ENCODE measurements at regions not wholly inside any gene's neighbourhood (a gene's known extent, or its start where the extent isn't known, plus 50 kb on each side); places are given as distances from the start of the nearest gene placed in this dataset.

- TF ChIP-seq CTCF (IDR thresholded peaks at IDR 0.05): no peak
- H3K9me3 Mint-ChIP-seq: no peaks in the 10 kb centered on the region
- peaks cover 36% of the 10 kb centered on the region for H3K4me1 Mint-ChIP-seq (ENCODE audit: low read depth)
- H3K4me3 Mint-ChIP-seq: peak overlapping the region; percentile 44
- H3K27ac Mint-ChIP-seq: peak overlapping the region; percentile 88
- no peaks in the 10 kb centered on the region for H3K27me3 Mint-ChIP-seq (ENCODE audit: insufficient read depth)
- DNase-seq: no peak
- no peaks in the 10 kb centered on the region for H3K36me3 Mint-ChIP-seq (ENCODE audit: low read depth)
Measured at GRCh38 chr12:127629066-127629820, 637.7 kb upstream of the TMEM132C start.

GRCh38 chr12:127632461-127632860, 634.5 kb upstream of the TMEM132C start:
- Mint-ChIP-seq H3K4me3 (no peak overlapping the region), H3K36me3 (ENCODE audit: low read depth) (no peaks in the 10 kb centered on the region), H3K27me3 (ENCODE audit: insufficient read depth) (no peaks in the 10 kb centered on the region), H3K27ac (no peak overlapping the region), H3K4me1 (ENCODE audit: low read depth) (peaks cover 44% of the 10 kb centered on the region), H3K9me3 (no peaks in the 10 kb centered on the region)
- TF ChIP-seq CTCF (IDR thresholded peaks at IDR 0.05): no peak
- DNase-seq: no peak

GRCh38 chr12:127635838-127636237, 631.1 kb upstream of the TMEM132C start:
- no peak overlapping the region for H3K4me3 Mint-ChIP-seq

GRCh38 chr12:127636882-127637281, 630.1 kb upstream of the TMEM132C start:
- Mint-ChIP-seq H3K27ac (no peak overlapping the region; the same call in 1 of the 2 replicates), H3K4me3 (no peak overlapping the region), H3K9me3 (no peaks in the 10 kb centered on the region), H3K27me3 (ENCODE audit: insufficient read depth) (no peaks in the 10 kb centered on the region), H3K36me3 (ENCODE audit: low read depth) (no peaks in the 10 kb centered on the region), H3K4me1 (ENCODE audit: low read depth) (peaks cover 26% of the 10 kb centered on the region)
- TF ChIP-seq CTCF (IDR thresholded peaks at IDR 0.05): no peak
- DNase-seq: no peak

More at GRCh38 chr12:127635838-127636237, 631.1 kb upstream of the TMEM132C start:
- no peaks in the 10 kb centered on the region for H3K9me3 Mint-ChIP-seq
- peaks cover 26% of the 10 kb centered on the region for H3K4me1 Mint-ChIP-seq (ENCODE audit: low read depth)
- H3K36me3 Mint-ChIP-seq (ENCODE audit: low read depth): no peaks in the 10 kb centered on the region
- H3K27me3 Mint-ChIP-seq (ENCODE audit: insufficient read depth): no peaks in the 10 kb centered on the region
- no peak for DNase-seq
- TF ChIP-seq CTCF (IDR thresholded peaks at IDR 0.05): no peak
- H3K27ac Mint-ChIP-seq: no peak overlapping the region

GRCh38 chr12:127640181-127640886, 626.6 kb upstream of the TMEM132C start:
- Mint-ChIP-seq H3K4me3 (no peak overlapping the region), H3K36me3 (ENCODE audit: low read depth) (no peaks in the 10 kb centered on the region), H3K27ac (no peak overlapping the region), H3K27me3 (ENCODE audit: insufficient read depth) (no peaks in the 10 kb centered on the region), H3K4me1 (ENCODE audit: low read depth) (peaks cover 37% of the 10 kb centered on the region), H3K9me3 (no peaks in the 10 kb centered on the region)
- no peak for DNase-seq
- no peak for TF ChIP-seq CTCF (IDR thresholded peaks at IDR 0.05)
